ENCODE measurements at regions not wholly inside any gene's neighbourhood (a gene's known extent, or its start where the extent isn't known, plus 50 kb on each side); places are given as distances from the start of the nearest gene placed in this dataset.

DNA sequence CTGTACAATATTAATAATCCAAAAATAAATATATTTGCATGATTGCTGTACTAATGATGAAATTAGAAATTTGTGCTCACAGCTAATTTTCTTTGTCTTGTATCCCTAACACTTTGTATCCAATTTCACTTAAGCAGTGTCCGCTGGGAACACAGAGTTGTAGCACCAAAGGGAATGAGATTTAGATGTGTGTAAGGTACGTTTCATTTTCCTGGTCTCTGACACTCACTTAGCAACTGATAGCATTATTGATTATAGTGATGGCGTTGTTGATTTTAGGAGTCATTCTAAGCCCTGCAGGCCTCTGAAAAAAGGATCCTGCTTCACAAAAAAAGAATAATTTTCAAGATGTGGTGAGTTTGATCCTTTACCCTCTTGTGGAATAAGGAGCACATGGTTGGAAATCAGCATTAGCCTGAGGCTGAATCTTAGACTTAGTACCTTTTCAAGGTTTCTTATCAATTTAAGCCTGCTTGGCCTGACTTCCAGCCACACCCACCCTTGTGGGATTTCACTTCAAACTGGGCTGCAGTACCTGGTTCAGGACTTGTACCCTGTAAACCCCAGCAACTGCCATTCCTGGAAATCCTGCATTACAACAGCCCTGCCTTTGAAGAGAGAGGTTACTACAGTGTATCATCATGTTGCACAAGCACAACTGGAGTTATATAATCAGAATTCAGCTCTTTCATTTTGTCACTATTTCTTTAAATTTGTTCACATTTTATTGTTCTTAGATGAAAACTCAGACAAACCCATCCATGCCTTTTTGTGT is 116.2 kb downstream of the RND3 start:
- no peak for DNase-seq

DNA sequence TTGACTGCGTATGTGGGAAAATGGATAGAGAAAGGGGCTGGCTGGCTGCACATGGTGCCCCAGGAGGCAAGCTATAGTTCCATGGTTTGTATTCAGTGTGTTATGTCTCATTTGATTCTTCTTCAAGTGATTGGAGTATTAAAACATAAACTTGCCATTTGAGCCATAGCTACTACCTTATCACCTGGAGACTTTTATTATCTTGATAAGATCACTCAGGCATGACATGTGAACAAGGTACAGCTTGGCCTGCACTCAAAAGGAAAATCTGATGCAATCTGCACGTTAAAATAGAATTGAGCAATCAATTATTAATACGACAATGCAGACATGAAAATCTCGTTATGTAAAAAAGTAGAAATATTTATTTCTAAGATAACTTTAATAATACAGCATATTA is 116.9 kb downstream of the RND3 start:
- no peak for DNase-seq

DNA sequence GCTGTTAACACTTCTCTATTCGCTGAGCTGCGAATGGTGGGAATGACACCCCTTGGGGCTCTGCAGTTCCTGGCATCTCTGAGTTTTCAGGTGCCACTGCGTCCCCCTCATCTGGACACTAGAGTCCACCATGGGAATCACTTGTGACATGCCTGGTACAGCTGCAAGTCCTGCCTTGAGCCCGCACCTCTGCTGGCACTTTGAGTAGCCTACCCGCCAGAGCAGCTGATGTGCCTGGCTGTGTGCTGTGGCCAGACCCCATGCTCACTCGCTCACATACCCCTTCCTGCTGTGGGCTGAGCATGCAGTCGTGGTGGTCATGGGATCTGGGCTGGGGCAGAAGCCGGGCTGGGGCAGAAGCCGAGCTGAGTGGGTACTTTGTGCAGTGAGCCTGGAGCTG is 117.6 kb downstream of the RND3 start:
- no peak for DNase-seq

DNA sequence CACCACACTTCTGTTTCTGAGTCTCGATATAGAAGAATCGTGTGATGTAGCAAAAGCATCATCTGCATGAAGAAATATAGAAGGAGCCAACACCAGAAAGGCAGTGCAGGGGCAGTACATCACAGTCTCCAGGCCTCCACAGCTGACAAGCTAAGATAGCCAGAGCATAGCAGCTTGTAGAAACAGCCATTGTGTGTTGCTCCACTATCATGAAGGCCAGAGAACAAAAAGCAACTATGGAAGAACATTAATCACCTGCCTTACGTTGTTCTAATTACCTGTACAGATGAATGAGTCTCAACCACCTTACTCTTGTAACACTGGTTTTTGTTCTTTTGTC is 129.0 kb downstream of the RND3 start:
- no peak for DNase-seq

DNA sequence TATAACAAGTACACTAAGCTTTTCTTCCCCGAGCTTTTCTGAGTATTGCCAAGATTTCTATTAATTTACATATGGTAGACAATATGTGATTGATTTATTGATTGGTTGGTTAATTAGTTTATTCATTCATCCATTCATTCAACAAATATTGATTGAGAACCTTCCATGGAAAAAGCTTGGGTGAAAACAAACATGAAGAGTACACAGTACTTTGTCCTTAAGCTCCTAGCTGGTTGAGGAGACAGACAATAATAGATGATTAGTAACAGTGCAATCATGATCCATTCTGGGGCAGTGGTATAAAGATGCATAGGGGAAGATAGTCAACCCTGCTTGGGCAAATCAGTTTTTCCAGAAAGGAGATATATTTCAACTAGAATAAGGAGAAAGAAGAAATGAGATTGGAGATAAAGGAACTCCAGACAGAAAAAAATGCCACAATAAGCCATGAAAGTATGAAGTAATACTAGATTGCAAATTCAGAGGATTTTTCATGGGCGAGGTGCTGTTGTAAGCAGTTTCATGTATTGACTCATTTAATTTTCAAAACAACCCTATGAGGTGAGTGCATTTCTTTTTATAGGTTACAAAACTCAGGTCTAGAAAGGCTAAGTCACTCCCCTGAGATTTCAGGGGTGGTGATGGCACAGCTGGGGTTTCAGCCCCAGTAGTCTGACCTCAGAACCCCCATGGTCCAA is 129.5 kb downstream of the RND3 start:
- no peak for DNase-seq

DNA sequence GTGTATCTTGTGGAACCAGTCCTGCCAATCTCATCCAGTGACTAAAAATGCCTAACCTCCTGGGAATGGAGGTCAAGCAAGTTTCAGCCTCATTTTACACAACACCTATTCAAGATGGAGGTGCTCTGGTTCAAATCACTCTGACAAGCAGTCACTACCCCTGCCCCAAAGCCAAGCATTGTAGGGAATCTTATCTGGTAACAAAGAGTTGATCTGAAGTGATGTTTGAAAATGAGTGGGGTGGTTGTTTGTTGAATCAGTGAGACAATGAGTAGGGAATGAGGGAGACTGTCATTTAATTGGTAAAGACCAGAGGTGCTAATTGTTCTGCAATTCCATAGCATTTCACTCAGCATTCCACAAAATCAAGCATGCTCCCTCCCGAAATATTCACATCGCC is 132.0 kb downstream of the RND3 start:
- no peak for DNase-seq

DNA sequence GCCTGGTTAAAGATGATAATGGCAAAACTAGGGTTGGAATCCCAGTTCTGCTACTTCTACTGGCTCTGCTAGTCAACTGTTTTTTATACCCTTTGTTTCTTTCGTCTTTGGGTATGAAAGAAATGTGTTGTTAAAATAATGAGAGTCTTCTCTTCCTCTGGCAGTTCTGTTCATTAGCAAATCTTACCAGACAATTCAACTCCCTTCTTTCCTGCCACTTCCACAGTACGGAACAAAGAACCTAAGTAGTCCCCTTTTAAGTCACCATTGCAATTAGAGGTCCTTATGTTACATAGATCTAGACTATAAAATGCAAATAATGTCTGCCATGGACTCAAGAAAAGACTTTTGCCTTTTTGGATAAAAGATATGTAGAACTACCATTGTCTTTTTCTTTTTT is 134.1 kb downstream of the RND3 start:
- DNase-seq = no peak

DNA sequence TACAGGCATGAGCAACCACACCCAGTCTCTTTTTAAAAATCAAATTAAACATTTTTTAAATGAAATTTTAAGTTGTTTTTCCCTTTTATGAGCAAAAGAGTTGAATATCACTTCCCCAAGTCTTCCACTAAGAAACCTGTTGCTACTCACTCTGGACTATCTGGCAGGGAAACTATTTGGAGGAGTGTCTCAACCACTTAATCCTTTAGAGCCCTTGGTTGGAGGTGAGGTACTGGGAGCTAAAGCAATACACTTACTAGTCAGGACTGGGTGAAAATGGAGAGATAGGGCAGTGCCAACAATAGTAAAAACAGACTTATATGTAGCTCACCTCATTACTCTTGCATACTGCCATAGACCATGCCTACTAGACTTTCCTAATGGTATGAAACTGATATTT is 135.5 kb downstream of the RND3 start:
- DNase-seq = no peak

DNA sequence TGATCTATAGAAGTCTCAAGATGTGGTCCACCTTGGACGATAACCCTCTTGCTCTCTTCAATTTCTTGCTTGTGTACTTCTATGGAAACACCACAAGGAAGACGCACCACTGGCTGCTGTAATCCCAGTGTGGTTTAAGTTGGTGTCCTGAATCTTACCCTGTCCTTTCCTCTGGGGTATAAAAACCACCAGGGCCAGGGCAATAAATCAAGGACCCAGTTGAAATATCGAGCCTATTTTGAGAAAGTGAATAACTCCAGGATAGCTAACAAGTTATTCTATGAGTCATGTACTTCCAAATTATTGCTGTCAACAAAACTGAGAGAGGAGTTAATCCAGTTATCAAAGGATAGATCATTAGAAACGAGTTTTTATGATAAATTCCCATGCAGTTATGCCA is 137.0 kb downstream of the RND3 start:
- peak; percentile 14 for DNase-seq

DNA sequence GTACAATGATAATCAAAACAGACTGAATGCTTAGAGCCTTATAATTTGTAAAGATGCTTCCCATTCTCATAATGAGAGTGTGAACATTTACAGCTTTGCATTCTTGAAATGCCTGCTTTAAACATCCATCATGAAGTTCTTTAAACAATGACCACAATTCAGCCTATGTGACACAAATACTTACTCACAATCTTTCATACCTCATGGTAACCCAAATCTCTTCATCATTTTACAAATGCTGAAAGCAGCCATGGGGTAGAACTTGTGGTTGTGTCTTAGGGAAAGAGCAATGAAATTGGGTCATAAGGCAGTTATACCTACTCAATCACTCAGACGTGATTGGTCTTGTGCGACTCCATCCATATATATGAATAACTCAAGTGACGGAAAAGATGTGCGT is 140.7 kb downstream of the RND3 start:
- peak; percentile 26 for DNase-seq

DNA sequence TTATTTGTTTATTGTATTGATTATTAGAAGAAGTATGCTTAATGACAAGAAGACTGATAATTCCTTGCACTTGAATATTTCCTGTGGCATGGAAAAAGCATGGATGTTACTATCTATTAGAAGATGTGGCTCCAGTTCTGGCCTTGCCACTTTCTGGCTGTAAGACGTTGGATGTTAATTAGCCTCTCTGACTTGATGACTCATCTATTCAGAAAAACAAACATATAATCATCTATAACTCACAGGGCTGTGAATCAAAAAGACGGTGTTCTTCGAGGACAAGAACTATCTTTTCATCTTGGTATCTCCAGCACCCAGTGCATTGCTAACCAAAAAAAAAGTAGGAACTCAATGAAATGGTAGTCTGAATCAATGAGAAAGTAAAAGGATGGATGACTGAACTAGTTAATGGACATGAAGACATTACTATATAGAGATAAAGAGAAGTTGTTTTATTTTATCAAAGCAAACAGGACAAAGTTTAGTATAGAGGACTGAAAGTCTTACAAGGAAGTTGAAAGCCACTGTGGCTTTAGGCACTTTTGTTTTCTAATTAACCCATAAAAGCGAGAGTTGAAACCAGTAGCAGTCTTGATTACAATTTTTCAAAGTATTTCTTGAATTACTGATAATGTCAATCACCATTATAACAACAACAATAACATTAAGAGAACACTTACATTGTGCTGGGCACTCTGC is 145.3 kb downstream of the RND3 start:
- DNase-seq = no peak

DNA sequence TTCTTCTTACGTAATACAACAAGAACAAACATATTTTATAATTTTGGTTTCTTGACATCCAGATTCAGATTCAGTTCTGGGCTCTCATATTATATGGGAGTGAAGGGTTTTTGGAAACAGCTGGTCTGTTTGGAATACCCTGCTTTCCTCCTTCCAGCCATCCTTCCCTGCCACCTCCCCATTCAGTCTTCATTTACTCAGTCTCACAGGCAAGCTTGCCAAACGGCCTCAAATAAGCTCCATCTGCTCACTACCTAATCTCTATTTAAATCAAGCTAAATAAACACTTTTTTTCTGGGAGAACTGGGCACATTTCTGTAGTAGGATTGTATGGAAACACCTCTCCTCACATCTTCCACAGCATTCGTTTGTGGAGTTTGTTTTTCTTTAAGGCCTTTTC is 147.5 kb downstream of the RND3 start:
- DNase-seq = no peak

DNA sequence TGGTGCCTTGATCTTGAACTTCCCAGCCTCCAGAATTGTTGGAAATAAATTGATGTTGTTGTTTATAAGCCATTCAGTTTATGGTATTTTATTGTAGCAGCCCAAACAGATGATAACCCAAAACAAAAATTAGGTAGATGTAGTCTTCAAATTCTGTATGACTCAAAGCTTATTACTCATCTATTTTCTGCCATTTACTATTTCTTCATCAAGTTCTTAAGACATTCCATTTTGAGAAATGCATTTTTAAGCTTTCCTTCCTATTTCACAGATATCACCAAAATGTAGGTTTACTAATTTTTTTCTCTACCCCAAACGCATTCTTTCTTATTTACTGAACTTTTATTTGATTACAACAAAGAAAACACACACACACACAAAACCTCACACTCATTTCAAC is 148.2 kb downstream of the RND3 start:
- DNase-seq = no peak

DNA sequence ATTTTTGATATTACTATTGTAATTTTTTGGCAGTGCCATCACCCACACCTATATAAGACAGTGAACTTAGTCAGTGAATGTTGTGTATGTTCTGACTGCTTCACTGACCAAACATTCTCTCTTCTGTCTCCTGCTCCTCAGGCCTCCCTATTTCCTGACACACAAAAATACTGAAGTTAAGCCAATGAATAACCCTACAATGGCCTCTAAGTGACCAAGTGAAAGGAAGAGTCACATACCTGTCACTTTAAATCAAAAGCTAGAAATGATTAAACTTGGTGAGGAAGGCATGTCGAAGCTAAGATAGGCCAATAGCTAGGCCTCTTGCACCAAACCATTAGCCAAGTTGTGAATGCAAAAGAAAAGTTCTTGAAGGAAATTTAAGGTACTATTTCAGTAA is 151.9 kb downstream of the RND3 start:
- no peak for DNase-seq

DNA sequence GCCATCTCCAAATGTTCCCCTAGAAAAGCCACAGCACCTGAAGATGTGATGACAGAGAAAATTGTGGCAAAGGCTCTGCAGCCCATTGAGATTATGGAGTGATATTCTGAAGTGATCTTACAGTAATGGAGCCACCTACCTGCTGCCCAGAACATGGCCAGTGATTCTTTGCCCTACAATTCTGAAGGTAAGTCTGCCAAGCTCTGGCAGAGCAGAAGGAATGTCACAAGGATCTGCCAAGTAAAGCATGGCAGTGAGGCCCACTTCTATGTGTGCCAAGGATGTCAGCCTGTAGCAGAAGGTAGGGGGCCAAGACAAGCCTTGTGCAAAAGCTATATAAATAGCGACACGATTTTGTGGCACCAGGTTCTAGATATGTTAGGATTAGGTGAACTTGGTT is 155.1 kb downstream of the RND3 start:
- no peak for DNase-seq

DNA sequence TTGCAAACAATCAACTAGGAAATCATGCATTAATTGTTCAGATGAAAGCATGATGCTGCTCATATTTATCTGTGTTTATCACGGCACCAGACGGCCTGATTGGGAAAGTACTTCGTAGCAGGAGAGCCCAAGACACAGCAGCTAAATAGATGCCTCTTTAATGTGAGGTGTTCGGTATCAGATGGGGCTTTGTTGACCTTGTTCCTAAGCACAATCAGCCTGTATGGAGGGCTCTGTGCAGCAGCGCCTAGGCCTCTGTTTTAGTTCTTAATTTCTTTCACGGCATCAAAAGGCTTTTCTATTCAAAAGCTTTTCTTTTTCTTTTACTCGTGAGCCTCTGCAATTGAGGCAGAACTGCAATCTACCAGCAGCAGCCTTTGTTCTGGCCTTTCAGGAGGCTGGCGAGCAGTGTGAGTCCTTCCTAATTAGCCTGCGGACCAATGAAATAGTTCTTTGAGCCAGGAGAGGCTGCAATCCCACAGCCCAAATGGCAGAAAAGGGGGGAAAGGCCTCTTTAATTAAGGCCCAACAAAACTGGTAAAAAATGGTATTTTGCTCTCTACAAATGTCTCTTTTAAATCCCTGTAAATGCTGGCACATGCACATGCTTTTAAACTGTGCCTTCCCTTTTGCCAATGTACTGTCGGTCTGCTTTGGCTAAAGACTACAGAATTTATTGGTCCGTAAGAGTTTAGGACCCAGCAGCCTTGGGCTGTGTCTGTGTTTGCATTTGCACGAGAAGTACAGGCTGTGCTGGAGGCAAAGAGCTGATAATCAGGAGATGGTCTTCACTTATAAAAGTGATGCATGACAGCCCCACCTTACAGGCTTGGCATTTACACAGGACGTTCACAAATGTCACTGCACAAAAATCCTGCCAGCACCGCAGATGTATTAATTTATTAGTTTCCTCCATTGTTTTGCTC is 159.6 kb downstream of the RND3 start:
- DNase-seq = no peak

DNA sequence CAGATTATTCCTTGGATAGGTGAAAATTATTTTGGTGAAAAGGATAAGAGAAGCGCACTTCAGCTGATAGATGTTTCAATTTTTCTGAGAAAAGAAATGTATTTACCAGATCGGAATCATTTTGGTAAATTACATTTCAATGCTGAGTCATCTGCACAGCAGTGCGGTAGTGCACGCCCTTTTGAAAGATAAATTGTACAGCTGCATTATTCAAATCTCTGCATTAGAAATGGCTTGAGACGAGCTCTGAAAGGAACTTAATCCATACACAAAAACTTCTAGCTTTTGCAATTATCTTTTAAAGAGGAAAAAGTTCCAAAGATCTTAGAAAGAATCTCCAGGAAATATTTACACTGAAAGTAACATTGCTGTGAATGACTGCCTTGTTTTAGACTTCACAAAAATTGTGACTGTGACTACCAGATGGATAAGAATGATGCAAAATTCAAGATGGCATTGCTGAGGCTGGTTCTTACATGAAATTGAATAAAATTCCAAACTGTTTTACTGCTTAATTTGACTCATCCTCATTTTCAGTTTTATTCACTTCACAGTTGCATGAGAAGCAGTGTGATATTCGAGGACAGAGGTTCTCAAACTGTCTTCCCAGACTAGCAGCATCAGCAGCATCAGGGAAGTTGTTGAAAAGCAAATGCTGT is 161.7 kb downstream of the RND3 start:
- no peak for DNase-seq

DNA sequence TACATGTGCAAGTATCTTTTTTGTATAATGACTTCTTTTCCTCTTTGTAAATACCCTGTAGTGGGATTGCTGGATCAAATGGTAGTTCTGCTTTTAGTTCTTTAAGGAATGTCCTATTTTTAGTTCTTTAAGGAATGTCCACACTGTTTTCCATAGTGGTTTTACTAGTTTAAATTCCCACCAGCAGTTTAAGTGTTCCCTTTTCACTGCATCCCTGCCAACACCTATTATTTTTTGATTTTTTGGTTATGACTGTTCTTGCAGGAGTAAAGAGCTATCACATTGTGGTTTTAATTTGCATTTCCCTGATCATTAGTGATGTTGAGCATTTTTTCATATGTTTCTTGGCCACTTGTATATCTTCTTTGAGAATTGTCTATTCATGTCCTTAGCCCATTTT is 164.4 kb downstream of the RND3 start:
- peak; percentile 37 for DNase-seq

DNA sequence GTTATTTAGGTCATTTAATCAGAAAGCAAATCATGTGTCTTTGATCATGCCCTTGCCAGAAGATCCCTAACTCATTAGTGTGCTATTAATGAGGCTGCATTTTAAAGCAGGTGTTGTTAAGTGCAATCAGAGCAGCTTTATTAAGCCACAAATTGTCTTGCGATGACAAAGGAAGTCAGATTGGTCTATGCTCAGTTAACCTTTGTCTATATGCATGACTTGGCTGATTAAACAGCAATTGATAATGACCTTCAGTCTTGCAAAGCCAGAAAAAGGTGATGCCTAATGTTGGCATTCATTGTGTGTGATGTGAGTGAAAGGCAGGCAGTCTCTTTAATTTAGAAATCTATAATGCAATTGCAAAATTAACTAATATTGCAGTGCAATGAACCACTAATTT is 166.9 kb downstream of the RND3 start:
- no peak for DNase-seq

DNA sequence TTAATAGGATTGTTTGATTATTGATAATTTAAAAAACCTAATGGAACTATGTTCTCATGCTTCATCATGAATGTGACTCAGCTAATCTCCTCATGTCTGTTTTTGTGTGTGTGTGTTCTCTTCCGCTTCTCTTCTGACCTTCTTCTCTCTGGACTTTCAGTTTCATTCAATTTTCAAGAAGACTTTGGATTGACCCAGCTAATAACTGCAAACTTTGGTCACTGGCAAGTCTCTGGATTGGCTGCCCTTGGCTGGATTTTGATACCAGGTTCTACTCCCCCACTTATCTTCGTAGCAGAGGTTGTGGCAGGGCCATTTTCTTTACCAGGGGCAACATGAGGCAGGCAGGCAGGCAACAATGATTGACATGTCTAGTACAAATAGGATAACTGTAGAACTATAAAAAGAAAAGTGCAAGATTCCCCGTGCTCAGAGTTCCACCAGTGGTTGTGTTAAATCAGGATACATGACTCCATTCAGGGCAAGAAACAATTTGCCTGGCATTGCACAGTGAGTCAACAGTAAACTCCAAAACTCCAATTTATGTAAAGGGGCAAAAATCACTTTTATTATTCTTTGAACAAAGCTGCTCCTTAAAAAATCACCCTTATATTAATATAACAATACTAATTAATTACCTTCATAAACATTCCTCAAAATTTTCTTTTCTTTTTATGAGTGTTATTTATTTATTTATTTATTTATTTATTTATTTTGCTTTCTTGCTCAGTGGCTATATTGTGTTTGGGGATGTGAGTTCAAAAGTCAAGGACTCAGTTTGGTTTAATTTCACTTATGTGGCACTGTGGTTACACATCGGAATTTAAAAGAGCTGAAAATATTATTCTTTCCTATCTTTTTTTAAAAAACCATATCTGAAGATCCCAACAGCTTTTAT is 167.6 kb downstream of the RND3 start:
- no peak for DNase-seq

DNA sequence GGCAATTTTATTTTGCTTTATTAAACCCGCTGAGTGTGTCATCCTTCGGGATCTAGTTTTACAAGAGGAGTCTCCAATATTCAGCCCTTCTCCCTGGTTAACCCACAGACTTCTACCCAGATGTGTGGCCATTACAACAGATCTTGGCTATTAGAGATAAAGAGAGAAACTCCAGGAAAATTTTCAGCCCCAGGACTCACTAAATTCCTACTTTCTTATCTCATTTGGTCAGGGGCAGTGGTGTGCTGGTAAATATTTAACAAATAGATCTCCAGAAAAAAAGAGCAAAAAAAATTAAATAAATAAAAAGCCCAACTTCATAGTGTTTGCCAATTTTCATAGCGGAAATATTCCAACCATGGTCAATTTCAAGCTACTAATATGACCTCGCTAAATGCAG is 168.4 kb downstream of the RND3 start:
- DNase-seq = no peak
